Smooth muscle cell (in vitro differentiated cells): ENCODE measurements at regions not wholly inside any gene's neighbourhood (a gene's known extent, or its start where the extent isn't known, plus 50 kb on each side); places are given as distances from the start of the nearest gene placed in this dataset.

Experiments used
- DNase-seq: peaks from one replicate; lab custom pipeline; 2025; ENCODE audit not compliant: unreplicated experiment; lab: John Stamatoyannopoulos, UW
- H2AFZ ChIP-seq: fragments of 200-600 bp; sonication (generic); 2 replicates; pipeline ENCODE4 v1.6.0; 2016; ENCODE audit warnings: antibody characterized with exemption, low read depth, mild to moderate bottlenecking
- H3F3A ChIP-seq: fragments of 200-600 bp; sonication (generic); 2 replicates; pipeline ENCODE4 v1.6.0; 2017; ENCODE audit warnings: antibody characterized with exemption, low read depth
- H3K27ac ChIP-seq: fragments of 200-600 bp; sonication (generic); 2 replicates; pipeline ENCODE4 v1.5.1; 2016; ENCODE audit warnings: low read depth, mild to moderate bottlenecking
- H3K27me3 ChIP-seq: fragments of 200-600 bp; sonication (generic); 2 replicates; pipeline ENCODE4 v1.6.1; 2016; ENCODE audit warnings: low read depth, mild to moderate bottlenecking
- H3K36me3 ChIP-seq: fragments of 200-600 bp; sonication (generic); 2 replicates; pipeline ENCODE4 v1.5.1; 2016; ENCODE audit warnings: low read depth
- H3K4me1 ChIP-seq: fragments of 200-600 bp; sonication (generic); 2 replicates; pipeline ENCODE4 v1.5.1; 2016; ENCODE audit warnings: low read depth
- H3K4me2 ChIP-seq: fragments of 200-600 bp; sonication (generic); 2 replicates; pipeline ENCODE4 v1.6.0; 2016; ENCODE audit warnings: mild to moderate bottlenecking
- H3K4me3 ChIP-seq: fragments of 200-600 bp; sonication (generic); 2 replicates; pipeline ENCODE4 v1.5.1; 2016; ENCODE audit warnings: mild to moderate bottlenecking
- H3K79me2 ChIP-seq: fragments of 200-600 bp; sonication (generic); 2 replicates; pipeline ENCODE4 v1.6.0; 2016; ENCODE audit warnings: low read depth, mild to moderate bottlenecking
- H3K9ac ChIP-seq: fragments of 200-600 bp; sonication (generic); 2 replicates; pipeline ENCODE4 v1.6.0; 2016; ENCODE audit warnings: low read depth
- H3K9me3 ChIP-seq: fragments of 200-600 bp; sonication (generic); replicated peaks from 2 replicates; pipeline ENCODE4 v1.5.1; 2016; ENCODE audit warnings: low read depth
- H4K20me1 ChIP-seq: fragments of 200-600 bp; sonication (generic); 2 replicates; pipeline ENCODE4 v1.6.0; 2016; ENCODE audit warnings: low read depth
- CTCF ChIP-seq: fragments of 200-600 bp; sonication (generic); IDR thresholded peaks from 2 replicates; pipeline ENCODE4 v1.5.1; 2017; ENCODE audit warnings: borderline replicate concordance, mild to moderate bottlenecking, antibody characterized with exemption; ENCODE audit not compliant: insufficient read depth, poor library complexity, severe bottlenecking
- WGBS: methylation state at CpG from one replicate; pipeline ENCODE4 v1.1.7; 2016; ENCODE audit warnings: low lambda C conversion rate; 5-methylcytosine and 5-hydroxymethylcytosine counted together

GRCh38 chr11:134569195-134569594 lies 157.2 kb upstream of the B3GAT1 start:
- H3K36me3 ChIP-seq: no peaks in the 10 kb centered on the region
- no peak overlapping the region for H3K9ac ChIP-seq
- DNase-seq: no peak
- no peaks in the 10 kb centered on the region for H3K79me2 ChIP-seq
- no peak overlapping the region for H2AFZ ChIP-seq
- H3K4me3 ChIP-seq: no peak overlapping the region
- H3F3A ChIP-seq: no peaks in the 10 kb centered on the region
- 88% methylated on average over 6 of the region's 6 CpGs for WGBS
- no peak overlapping the region for H3K4me2 ChIP-seq
- no peaks in the 10 kb centered on the region for H3K4me1 ChIP-seq
- no peak for TF ChIP-seq CTCF
- H3K27me3 ChIP-seq: no peaks in the 10 kb centered on the region
- no peaks in the 10 kb centered on the region for H3K9me3 ChIP-seq
- H3K27ac ChIP-seq: no peak overlapping the region
- no peaks in the 10 kb centered on the region for H4K20me1 ChIP-seq

GRCh38 chr11:134566311-134566710 lies 154.3 kb upstream of the B3GAT1 start:
- DNase-seq: no peak
- TF ChIP-seq CTCF: no peak
- H3K9ac ChIP-seq: no peak overlapping the region
- H3K4me3 ChIP-seq: no peak overlapping the region
- H3F3A ChIP-seq: no peaks in the 10 kb centered on the region
- WGBS: 79% methylated on average over 4 of the region's 4 CpGs
- H2AFZ ChIP-seq: no peak overlapping the region
- no peaks in the 10 kb centered on the region for H4K20me1 ChIP-seq
- no peaks in the 10 kb centered on the region for H3K9me3 ChIP-seq
- no peaks in the 10 kb centered on the region for H3K79me2 ChIP-seq
- H3K36me3 ChIP-seq: no peaks in the 10 kb centered on the region
- no peaks in the 10 kb centered on the region for H3K4me1 ChIP-seq
- no peak overlapping the region for H3K27ac ChIP-seq
- H3K27me3 ChIP-seq: no peaks in the 10 kb centered on the region
- H3K4me2 ChIP-seq: no peak overlapping the region

- H3K79me2 ChIP-seq: no peaks in the 10 kb centered on the region
- H3K27ac ChIP-seq: no peak overlapping the region
- no peaks in the 10 kb centered on the region for H3F3A ChIP-seq
- no peak for DNase-seq
- no peaks in the 10 kb centered on the region for H3K9me3 ChIP-seq
- H3K4me2 ChIP-seq: no peak overlapping the region
- no peaks in the 10 kb centered on the region for H3K36me3 ChIP-seq
- H4K20me1 ChIP-seq: no peaks in the 10 kb centered on the region
- no peaks in the 10 kb centered on the region for H3K4me1 ChIP-seq
- no peak overlapping the region for H3K4me3 ChIP-seq
- no peak overlapping the region for H3K9ac ChIP-seq
- no peaks in the 10 kb centered on the region for H3K27me3 ChIP-seq
- WGBS: 77% methylated on average over 12 of the region's 12 CpGs
- no peak for TF ChIP-seq CTCF
- H2AFZ ChIP-seq: no peak overlapping the region
These were observed 153.4 kb upstream of the B3GAT1 start for GRCh38 chr11:134565343-134565891.

GRCh38 chr11:134564472-134565200 lies 152.6 kb upstream of the B3GAT1 start:
- no peak overlapping the region for H3K27ac ChIP-seq
- H4K20me1 ChIP-seq: no peaks in the 10 kb centered on the region
- DNase-seq: no peak
- H3F3A ChIP-seq: no peaks in the 10 kb centered on the region
- H3K27me3 ChIP-seq: no peaks in the 10 kb centered on the region
- H3K4me2 ChIP-seq: no peak overlapping the region
- no peaks in the 10 kb centered on the region for H3K36me3 ChIP-seq
- 92% methylated on average over 6 of the region's 6 CpGs for WGBS
- no peak for TF ChIP-seq CTCF
- H3K4me1 ChIP-seq: no peaks in the 10 kb centered on the region
- H3K79me2 ChIP-seq: no peaks in the 10 kb centered on the region
- H3K9me3 ChIP-seq: no peaks in the 10 kb centered on the region
- no peak overlapping the region for H3K4me3 ChIP-seq
- H3K9ac ChIP-seq: no peak overlapping the region
- no peak overlapping the region for H2AFZ ChIP-seq
